Endothelial cell (in vitro differentiated cells): ENCODE measurements at regions not wholly inside any gene's neighbourhood (a gene's known extent, or its start where the extent isn't known, plus 50 kb on each side); places are given as distances from the start of the nearest gene placed in this dataset.
"Not testable (repeated sequence)": the region's sequence is repeated elsewhere in the genome, so short reads cannot be mapped to it uniquely, and the experiment has no call there.

ENCODE experiments used
- DNase-seq: peaks from one replicate; pipeline ENCODE4 v3.0.0; 2021; ENCODE audit warnings: low spot score
- H3K27ac Mint-ChIP-seq: one replicate; pipeline ENCODE4 v1.8.0; 2021; ENCODE audit warnings: mixed read lengths, inconsistent platforms; ENCODE audit not compliant: unreplicated experiment
- H3K27me3 Mint-ChIP-seq: one replicate; pipeline ENCODE4 v1.8.0; 2021; ENCODE audit warnings: mild to moderate bottlenecking, moderate library complexity, mixed read lengths, inconsistent platforms; ENCODE audit not compliant: unreplicated experiment
- H3K36me3 Mint-ChIP-seq: one replicate; pipeline ENCODE4 v1.8.0; 2021; ENCODE audit warnings: mild to moderate bottlenecking, low read depth, mixed read lengths, inconsistent platforms; ENCODE audit not compliant: unreplicated experiment
- H3K4me1 Mint-ChIP-seq: one replicate; pipeline ENCODE4 v1.8.0; 2021; ENCODE audit warnings: mild to moderate bottlenecking, mixed read lengths, inconsistent platforms; ENCODE audit not compliant: unreplicated experiment
- H3K4me3 Mint-ChIP-seq: one replicate; pipeline ENCODE4 v1.8.0; 2021; ENCODE audit warnings: mild to moderate bottlenecking, mixed read lengths, inconsistent platforms; ENCODE audit not compliant: unreplicated experiment
- H3K9me3 Mint-ChIP-seq: one replicate; pipeline ENCODE4 v1.8.0; 2021; ENCODE audit warnings: mixed read lengths, inconsistent platforms; ENCODE audit not compliant: unreplicated experiment
- TF ChIP-seq, protein P1 (sequence below): fragments of 200-600 bp; sonication (generic); IDR thresholded peaks from one replicate; pipeline ENCODE4 v1.5.0; 2021; ENCODE audit warnings: antibody characterized with exemption; ENCODE audit not compliant: unreplicated experiment

DNA sequence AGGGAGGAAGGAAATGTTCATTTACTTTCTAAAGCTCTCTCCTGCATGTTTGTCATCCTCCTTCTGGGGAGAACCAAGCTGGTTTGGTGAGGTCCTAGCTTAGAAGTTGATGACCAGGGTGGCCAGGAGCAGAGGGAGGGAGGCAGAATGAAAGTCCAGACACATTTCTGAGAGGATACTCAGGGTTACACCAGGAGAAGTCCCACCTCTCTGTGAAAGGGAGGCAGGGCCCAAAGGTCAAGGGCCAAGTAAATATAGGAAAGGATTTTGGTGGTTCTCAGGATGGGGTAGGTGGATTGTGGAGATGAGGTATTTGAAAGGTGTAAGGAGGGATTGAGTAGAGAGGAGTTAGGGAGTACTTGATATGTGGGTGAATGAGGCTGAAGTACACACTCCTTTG is 58.0 kb upstream of the FBXO11 start:
- no peaks in the 10 kb centered on the region for H3K4me1 Mint-ChIP-seq
- no peaks in the 10 kb centered on the region for H3K36me3 Mint-ChIP-seq
- DNase-seq, result no peak
- TF ChIP-seq, protein P1, sequence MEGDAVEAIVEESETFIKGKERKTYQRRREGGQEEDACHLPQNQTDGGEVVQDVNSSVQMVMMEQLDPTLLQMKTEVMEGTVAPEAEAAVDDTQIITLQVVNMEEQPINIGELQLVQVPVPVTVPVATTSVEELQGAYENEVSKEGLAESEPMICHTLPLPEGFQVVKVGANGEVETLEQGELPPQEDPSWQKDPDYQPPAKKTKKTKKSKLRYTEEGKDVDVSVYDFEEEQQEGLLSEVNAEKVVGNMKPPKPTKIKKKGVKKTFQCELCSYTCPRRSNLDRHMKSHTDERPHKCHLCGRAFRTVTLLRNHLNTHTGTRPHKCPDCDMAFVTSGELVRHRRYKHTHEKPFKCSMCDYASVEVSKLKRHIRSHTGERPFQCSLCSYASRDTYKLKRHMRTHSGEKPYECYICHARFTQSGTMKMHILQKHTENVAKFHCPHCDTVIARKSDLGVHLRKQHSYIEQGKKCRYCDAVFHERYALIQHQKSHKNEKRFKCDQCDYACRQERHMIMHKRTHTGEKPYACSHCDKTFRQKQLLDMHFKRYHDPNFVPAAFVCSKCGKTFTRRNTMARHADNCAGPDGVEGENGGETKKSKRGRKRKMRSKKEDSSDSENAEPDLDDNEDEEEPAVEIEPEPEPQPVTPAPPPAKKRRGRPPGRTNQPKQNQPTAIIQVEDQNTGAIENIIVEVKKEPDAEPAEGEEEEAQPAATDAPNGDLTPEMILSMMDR, result no peak
- H3K27me3 Mint-ChIP-seq, result no peaks in the 10 kb centered on the region
- no peaks in the 10 kb centered on the region for H3K9me3 Mint-ChIP-seq
- no peak overlapping the region for H3K4me3 Mint-ChIP-seq
- no peak overlapping the region for H3K27ac Mint-ChIP-seq

DNA sequence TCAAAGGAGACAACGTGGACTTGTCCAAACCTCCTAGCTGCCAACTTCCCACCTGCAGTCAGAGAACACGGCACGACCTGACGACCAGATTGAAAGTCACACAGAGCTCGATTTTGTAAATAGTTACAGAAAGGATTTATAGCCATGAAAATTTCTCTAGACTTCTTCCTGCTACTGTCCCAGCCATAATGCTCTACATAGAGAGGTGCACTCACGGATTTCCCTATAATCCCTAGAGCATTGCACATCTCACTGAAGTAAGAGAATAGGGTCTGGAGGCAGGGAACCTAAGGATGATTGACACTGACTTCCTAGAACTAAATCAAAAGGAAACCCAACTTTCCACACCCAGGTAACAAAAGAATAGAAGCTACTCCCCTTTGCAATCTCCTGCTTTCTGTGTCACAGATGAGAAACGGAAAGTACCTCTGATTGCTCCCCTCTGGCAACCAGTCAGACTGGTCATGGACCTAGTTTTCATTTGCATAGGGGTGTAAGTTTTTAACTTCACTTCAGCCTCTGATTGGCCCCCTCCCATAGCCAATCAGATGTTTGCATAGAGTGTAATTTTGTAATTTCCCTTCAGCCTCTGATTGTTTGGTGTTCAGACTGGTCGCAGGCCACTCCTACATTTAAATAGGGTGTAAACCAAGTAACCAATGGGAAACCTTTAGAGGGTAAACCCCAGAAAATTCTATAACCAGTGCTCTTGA is 58.6 kb upstream of the FBXO11 start:
- Mint-ChIP-seq H3K27ac (no peak overlapping the region), H3K4me1 (no peaks in the 10 kb centered on the region), H3K4me3 (no peak overlapping the region), H3K36me3 (no peaks in the 10 kb centered on the region), H3K9me3 (no peaks in the 10 kb centered on the region), H3K27me3 (no peaks in the 10 kb centered on the region)
- no peak for DNase-seq
- TF ChIP-seq, protein P1, result no peak

DNA sequence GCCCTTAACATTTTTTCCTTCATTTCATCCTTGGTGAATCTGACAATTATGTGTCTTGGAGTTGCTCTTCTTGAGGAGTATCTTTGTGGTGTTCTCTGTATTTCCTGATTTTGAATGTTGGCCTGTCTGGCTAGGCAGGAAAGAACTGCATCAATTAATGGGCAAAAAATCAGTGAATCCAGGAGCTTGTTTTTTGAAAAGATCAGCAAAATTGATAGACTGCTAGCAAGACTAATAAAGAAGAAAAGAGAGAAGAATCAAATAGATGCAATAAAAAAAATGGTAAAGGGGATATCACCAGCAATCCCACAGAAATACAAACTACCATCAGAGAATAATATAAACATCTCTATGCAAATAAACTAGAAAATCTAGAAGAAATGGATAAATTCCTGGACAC is 70.4 kb upstream of the FBXO11 start:
- not testable (repeated sequence) for DNase-seq, H3K4me3 Mint-ChIP-seq, H3K4me1 Mint-ChIP-seq, H3K27me3 Mint-ChIP-seq, H3K36me3 Mint-ChIP-seq, H3K9me3 Mint-ChIP-seq, H3K27ac Mint-ChIP-seq

DNA sequence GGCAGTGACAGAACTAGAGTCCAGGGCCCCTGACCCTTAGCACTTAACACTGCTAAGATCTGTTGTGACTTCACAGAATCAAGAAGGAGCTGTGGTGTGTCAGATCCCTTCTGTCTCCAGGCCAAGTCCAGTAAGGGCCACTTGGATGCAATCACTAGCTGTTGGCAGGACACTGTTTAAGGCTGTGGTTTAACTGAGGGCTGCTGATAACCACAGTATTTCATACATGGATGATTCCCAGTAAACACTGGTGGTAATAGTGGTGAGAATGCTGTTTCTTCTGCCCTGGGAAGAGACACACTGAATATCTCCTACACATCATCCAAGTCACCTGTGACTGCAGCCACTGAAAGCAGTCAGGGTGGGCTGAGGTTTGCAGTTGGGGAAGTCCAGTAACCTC is 77.7 kb upstream of the FBXO11 start:
- TF ChIP-seq, protein P1, result no peak
- peaks cover 2% of the 10 kb centered on the region for H3K27me3 Mint-ChIP-seq
- DNase-seq, result no peak
- peaks cover 9% of the 10 kb centered on the region for H3K4me1 Mint-ChIP-seq
- H3K4me3 Mint-ChIP-seq, result no peak overlapping the region
- no peak overlapping the region for H3K27ac Mint-ChIP-seq
- no peaks in the 10 kb centered on the region for H3K36me3 Mint-ChIP-seq
- H3K9me3 Mint-ChIP-seq, result no peaks in the 10 kb centered on the region

DNA sequence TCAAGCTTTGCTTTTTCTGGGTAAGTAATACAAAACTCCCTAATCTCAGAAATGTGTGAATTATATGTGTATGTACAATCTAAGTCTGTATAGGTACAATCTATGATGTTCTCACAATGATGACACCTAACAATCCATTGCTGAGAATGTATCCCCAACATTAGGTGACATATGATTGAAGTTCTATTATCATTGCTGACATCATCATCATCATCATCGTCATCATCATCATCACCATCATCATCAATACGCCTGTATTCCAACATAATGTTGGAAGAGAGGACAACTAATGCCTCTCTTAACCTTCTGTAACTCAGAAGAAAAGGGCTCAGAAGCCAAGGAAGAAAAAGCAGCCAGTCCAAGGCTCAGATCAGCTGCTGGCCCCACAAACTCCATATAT is 84.2 kb upstream of the FBXO11 start:
- no peaks in the 10 kb centered on the region for H3K9me3 Mint-ChIP-seq
- H3K4me3 Mint-ChIP-seq, result no peak overlapping the region
- DNase-seq, result no peak
- no peaks in the 10 kb centered on the region for H3K27me3 Mint-ChIP-seq
- peaks cover 13% of the 10 kb centered on the region for H3K4me1 Mint-ChIP-seq
- H3K27ac Mint-ChIP-seq, result no peak overlapping the region
- H3K36me3 Mint-ChIP-seq, result no peaks in the 10 kb centered on the region
- TF ChIP-seq, protein P1, result no peak
